ENCODE measurements at regions not wholly inside any gene's neighbourhood (a gene's known extent, or its start where the extent isn't known, plus 50 kb on each side); places are given as distances from the start of the nearest gene placed in this dataset.
"Not testable (repeated sequence)": the region's sequence is repeated elsewhere in the genome, so short reads cannot be mapped to it uniquely, and the experiment has no call there.

GRCh38 chr6:151154418-151154817, 85.3 kb upstream of the AKAP12 start:
- DNase-seq = no peak
- intact Hi-C loops (cut with DNase I) = no loop called here

- DNase-seq = no peak
- intact Hi-C loops (cut with DNase I) = no loop called here
Measured at GRCh38 chr6:151155095-151155494, 84.7 kb upstream of the AKAP12 start.

GRCh38 chr6:151160929-151161757, 78.6 kb upstream of the AKAP12 start:
- DNase-seq = peak in 1 of 10 donors; percentile 43
- intact Hi-C loops (cut with DNase I) = no loop called here

GRCh38 chr6:151164383-151164782, 75.4 kb upstream of the AKAP12 start:
- no peak for DNase-seq
- intact Hi-C loops (cut with DNase I) = no loop called here

- no peak for DNase-seq
- intact Hi-C loops (cut with DNase I) = no loop called here
Measured at GRCh38 chr6:151166180-151166579, 73.6 kb upstream of the AKAP12 start.

GRCh38 chr6:151167034-151167433, 72.7 kb upstream of the AKAP12 start:
- intact Hi-C loops (cut with DNase I) = no loop called here
- DNase-seq = peak in 1 of 10 donors; percentile 52

- intact Hi-C loops (cut with DNase I) = no loop called here
- DNase-seq = no peak
Measured at GRCh38 chr6:151170622-151171246, 69.0 kb upstream of the AKAP12 start.

GRCh38 chr6:151172751-151173150, 67.0 kb upstream of the AKAP12 start:
- DNase-seq = no peak
- intact Hi-C loops (cut with DNase I) = no loop called here

- no peak for DNase-seq
- intact Hi-C loops (cut with DNase I) = no loop called here
Measured at GRCh38 chr6:151175662-151176445, 63.9 kb upstream of the AKAP12 start.

- no peak for DNase-seq
- intact Hi-C loops (cut with DNase I) = no loop called here
Measured at GRCh38 chr6:151176911-151177770, 62.6 kb upstream of the AKAP12 start.

GRCh38 chr6:151178373-151178772, 61.4 kb upstream of the AKAP12 start:
- intact Hi-C loops (cut with DNase I) = no loop called here
- DNase-seq = no peak

- intact Hi-C loops (cut with DNase I) = no loop called here
- no peak for DNase-seq
Measured at GRCh38 chr6:151179321-151179720, 60.4 kb upstream of the AKAP12 start.

- intact Hi-C loops (cut with DNase I) = no loop called here
- DNase-seq = no peak
Measured at GRCh38 chr6:151180330-151181048, 59.3 kb upstream of the AKAP12 start.

GRCh38 chr6:151181706-151182363, 57.9 kb upstream of the AKAP12 start:
- no peak for DNase-seq
- intact Hi-C loops (cut with DNase I) = no loop called here

- DNase-seq; intact Hi-C loops (cut with DNase I): not testable (repeated sequence)
Measured at GRCh38 chr6:151182958-151183357, 56.8 kb upstream of the AKAP12 start.

GRCh38 chr6:151185148-151185547, 54.6 kb upstream of the AKAP12 start:
- no peak for DNase-seq
- intact Hi-C loops (cut with DNase I) = no loop called here

- no peak for DNase-seq
- intact Hi-C loops (cut with DNase I) = no loop called here
Measured at GRCh38 chr6:151186306-151186705, 53.5 kb upstream of the AKAP12 start.

- no peak for DNase-seq
- intact Hi-C loops (cut with DNase I) = no loop called here
Measured at GRCh38 chr6:151186804-151187330, 52.9 kb upstream of the AKAP12 start.

All from posterior cingulate gyrus (tissue), 11 donors.